PC-3 (cell line): ENCODE measurements at regions not wholly inside any gene's neighbourhood (a gene's known extent, or its start where the extent isn't known, plus 50 kb on each side); places are given as distances from the start of the nearest gene placed in this dataset.

Source experiments
- ATAC-seq: fragments of 200-7000 bp; cut with Tn5 transposase; 2 replicates; pipeline ENCODE4 v1.9.1; 2020; ENCODE audit warnings: mild to moderate bottlenecking, moderate library complexity
- BruUV-seq: library from RNA; stranded (reverse); fragments of 400-500 nt; replicated peaks from 2 replicates; lab custom pipeline; 2021; lab: Mats Ljungman, UMichigan
- CTCF ChIA-PET: fragments of 300-600 bp; sonication (Branson Sonifier 250); formaldehyde crosslinking; loops from one replicate; lab custom pipeline; 2022; ENCODE audit warnings: antibody characterized with exemption; lab: Charles Lee
- POLR2A ChIA-PET: fragments of 300-600 bp; sonication (Branson Sonifier 250); formaldehyde crosslinking; loops from one replicate; lab custom pipeline; 2022; ENCODE audit warnings: antibody characterized with exemption; ENCODE audit not compliant: unreplicated experiment; lab: Charles Lee
- DNase-seq: peaks from one replicate; pipeline ENCODE4 v3.0.0-alpha.2; 2015
- H2AFZ ChIP-seq: fragments of 300-600 bp; sonication (generic); 2 replicates; pipeline ENCODE4 v1.6.0; 2016; ENCODE audit warnings: antibody characterized with exemption, low read length
- H3F3A ChIP-seq: fragments of 300-600 bp; sonication (generic); one replicate; pipeline ENCODE4 v1.6.0; 2017; ENCODE audit warnings: antibody characterized with exemption, low read length, control low read depth, mild to moderate bottlenecking; ENCODE audit not compliant: unreplicated experiment
- H3K27ac ChIP-seq: fragments of 300-600 bp; sonication (generic); 2 replicates; pipeline ENCODE4 v1.5.1; 2016; ENCODE audit warnings: mild to moderate bottlenecking, low read length
- H3K27me3 ChIP-seq: fragments of 300-600 bp; sonication (generic); 2 replicates; pipeline ENCODE4 v1.6.1; 2016; ENCODE audit warnings: low read length, mixed read lengths
- H3K36me3 ChIP-seq: fragments of 300-600 bp; sonication (generic); 2 replicates; pipeline ENCODE4 v1.6.1; 2016; ENCODE audit warnings: low read depth, mixed run types, low read length, mixed read lengths
- H3K4me1 ChIP-seq: fragments of 300-600 bp; sonication (generic); 2 replicates; pipeline ENCODE4 v1.5.1; 2016; ENCODE audit warnings: low read length; ENCODE audit not compliant: insufficient read depth
- H3K4me2 ChIP-seq: fragments of 300-600 bp; sonication (generic); 2 replicates; pipeline ENCODE4 v1.6.0; 2016; ENCODE audit warnings: low read length
- H3K4me3 ChIP-seq: fragments of 300-600 bp; sonication (generic); 2 replicates; pipeline ENCODE4 v1.5.1; 2016; ENCODE audit warnings: mild to moderate bottlenecking, low read length, mixed read lengths
- H3K79me2 ChIP-seq: fragments of 300-600 bp; sonication (generic); 2 replicates; pipeline ENCODE4 v1.6.1; 2017; ENCODE audit warnings: low read length, mixed read lengths
- H3K9ac ChIP-seq: fragments of 300-600 bp; sonication (generic); 2 replicates; pipeline ENCODE4 v1.6.0; 2016; ENCODE audit warnings: mild to moderate bottlenecking, low read length
- H3K9me2 ChIP-seq: fragments of 300-600 bp; sonication (generic); replicated peaks from 2 replicates; pipeline ENCODE4 v1.6.1; 2016; ENCODE audit warnings: mixed run types, low read length, mixed read lengths
- H3K9me3 ChIP-seq: fragments of 300-600 bp; sonication (generic); 2 replicates; pipeline ENCODE4 v1.6.1; 2016; ENCODE audit warnings: low read length, mixed read lengths
- H4K20me1 ChIP-seq: fragments of 300-600 bp; sonication (generic); 2 replicates; pipeline ENCODE4 v1.6.1; 2016; ENCODE audit warnings: low read length, mixed read lengths
- CTCF ChIP-seq: fragments of 300-600 bp; sonication (generic); conservative IDR thresholded peaks from 2 replicates; pipeline ENCODE4 v1.5.1; 2017; ENCODE audit warnings: antibody characterized with exemption, low read depth, mild to moderate bottlenecking, low read length
- EZH2 ChIP-seq: fragments of 300-600 bp; sonication (generic); IDR thresholded peaks from one replicate; pipeline ENCODE4 v1.6.1; 2017; ENCODE audit warnings: antibody characterized with exemption, mild to moderate bottlenecking, low read length; ENCODE audit not compliant: unreplicated experiment
- EZH2phosphoT487 ChIP-seq: fragments of 300-600 bp; sonication (generic); IDR thresholded peaks from 2 replicates; pipeline ENCODE4 v1.6.1; 2018; ENCODE audit warnings: mild to moderate bottlenecking, antibody characterized with exemption, low read length, borderline replicate concordance
- intact Hi-C: fragments of 100-400 bp; cut with micrococcal nuclease; formaldehyde crosslinking; loops from 2 replicates; pipeline ENCODE4 v1.9.0; 2023

- Histone ChIP-seq H3K9me3 (no peaks in the 10 kb centered on the region), H3K4me2 (no peak overlapping the region), H3K9ac (no peak overlapping the region), H2AFZ (no peak overlapping the region), H3K4me3 (no peak overlapping the region), H3K27me3 (no peaks in the 10 kb centered on the region), H3K9me2 (no peaks in the 10 kb centered on the region), H4K20me1 (no peaks in the 10 kb centered on the region), H3K79me2 (no peaks in the 10 kb centered on the region), H3K27ac (no peak overlapping the region), H3K4me1 (peaks cover 4% of the 10 kb centered on the region), H3F3A (no peaks in the 10 kb centered on the region), H3K36me3 (no peaks in the 10 kb centered on the region)
- no TSS peak for BruUV-seq
- ChIA-PET CTCF (no interaction called here), POLR2A (interaction anchor here (0.7 kb wide), 1 partner anchor 80 kb away, joined by 3 read pairs; no protein-coding TSS in a partner anchor)
- DNase-seq (no peak), ATAC-seq (no peak)
- no peak for TF ChIP-seq CTCF
- TF ChIP-seq EZH2phosphoT487 = no peak
- TF ChIP-seq EZH2 = no peak
- intact Hi-C loops = no loop called here
Measured at GRCh38 chr4:43271946-43272345, 379.4 kb downstream of the GRXCR1 start.

GRCh38 chr4:43274376-43274775 is 381.9 kb downstream of the GRXCR1 start:
- intact Hi-C loops = no loop called here
- H3K27me3 ChIP-seq = no peaks in the 10 kb centered on the region
- H3F3A ChIP-seq = no peaks in the 10 kb centered on the region
- POLR2A ChIA-PET = no interaction called here
- no peaks in the 10 kb centered on the region for H4K20me1 ChIP-seq
- H3K9me2 ChIP-seq = no peaks in the 10 kb centered on the region
- no peak for ATAC-seq
- no peak overlapping the region for H3K9ac ChIP-seq
- TF ChIP-seq EZH2phosphoT487 = no peak
- no peak for TF ChIP-seq CTCF
- no peak for TF ChIP-seq EZH2
- H3K4me1 ChIP-seq = peaks cover 10% of the 10 kb centered on the region
- H2AFZ ChIP-seq = no peak overlapping the region
- H3K4me2 ChIP-seq = no peak overlapping the region
- CTCF ChIA-PET = no interaction called here
- no peak overlapping the region for H3K27ac ChIP-seq
- no peak for DNase-seq
- no peak overlapping the region for H3K4me3 ChIP-seq
- no peaks in the 10 kb centered on the region for H3K36me3 ChIP-seq
- BruUV-seq = no TSS peak
- no peaks in the 10 kb centered on the region for H3K9me3 ChIP-seq
- H3K79me2 ChIP-seq = no peaks in the 10 kb centered on the region

GRCh38 chr4:43275779-43276178 is 383.3 kb downstream of the GRXCR1 start:
- no peaks in the 10 kb centered on the region for H3K9me3 ChIP-seq
- no peak overlapping the region for H2AFZ ChIP-seq
- no peaks in the 10 kb centered on the region for H3F3A ChIP-seq
- no peaks in the 10 kb centered on the region for H3K27me3 ChIP-seq
- no peak overlapping the region for H3K4me3 ChIP-seq
- no peak overlapping the region for H3K4me2 ChIP-seq
- BruUV-seq = no TSS peak
- CTCF ChIA-PET = no interaction called here
- H3K9ac ChIP-seq = no peak overlapping the region
- intact Hi-C loops = no loop called here
- H3K79me2 ChIP-seq = no peaks in the 10 kb centered on the region
- DNase-seq (no peak), ATAC-seq (no peak)
- no peaks in the 10 kb centered on the region for H3K36me3 ChIP-seq
- peaks cover 10% of the 10 kb centered on the region for H3K4me1 ChIP-seq
- no peaks in the 10 kb centered on the region for H3K9me2 ChIP-seq
- no peak for TF ChIP-seq CTCF
- TF ChIP-seq EZH2 = no peak
- TF ChIP-seq EZH2phosphoT487 = no peak
- H4K20me1 ChIP-seq = no peaks in the 10 kb centered on the region
- POLR2A ChIA-PET = no interaction called here
- no peak overlapping the region for H3K27ac ChIP-seq
